Right lobe of liver (tissue), 4 donors: ENCODE measurements at regions not wholly inside any gene's neighbourhood (a gene's known extent, or its start where the extent isn't known, plus 50 kb on each side); places are given as distances from the start of the nearest gene placed in this dataset.

Source experiments
- CTCF ChIP-seq, 4 donors: fragments of 200-600 bp in 3 of 4; fragments of 450-650 bp in 1 of 4; IDR thresholded peaks; one replicate each; pipeline versions ENCODE4 v1.5.1 to v1.8.0; 2016 to 2022; ENCODE audit warnings: antibody characterized with exemption in 4 of 4, mild to moderate bottlenecking in 2 of 4
- POLR2A ChIP-seq: fragments of 450-650 bp; IDR thresholded peaks from one replicate; pipeline ENCODE4 v1.6.1; 2017; ENCODE audit warnings: antibody characterized with exemption, mild to moderate bottlenecking
- donor health status: DM: no; HTN: no; CAD: no.
- donor health status: DM: no; HTN: no; CAD: no.
- donor health status: DM: no; HTN: yes; CAD: no.

GRCh38 chr2:210966330-210966729, 409.9 kb downstream of the CPS1 start:
- TF ChIP-seq CTCF (IDR thresholded peaks at IDR 0.05) (no peak), POLR2A (no peak)
